ENCODE measurements at regions not wholly inside any gene's neighbourhood (a gene's known extent, or its start where the extent isn't known, plus 50 kb on each side); places are given as distances from the start of the nearest gene placed in this dataset.

DNA sequence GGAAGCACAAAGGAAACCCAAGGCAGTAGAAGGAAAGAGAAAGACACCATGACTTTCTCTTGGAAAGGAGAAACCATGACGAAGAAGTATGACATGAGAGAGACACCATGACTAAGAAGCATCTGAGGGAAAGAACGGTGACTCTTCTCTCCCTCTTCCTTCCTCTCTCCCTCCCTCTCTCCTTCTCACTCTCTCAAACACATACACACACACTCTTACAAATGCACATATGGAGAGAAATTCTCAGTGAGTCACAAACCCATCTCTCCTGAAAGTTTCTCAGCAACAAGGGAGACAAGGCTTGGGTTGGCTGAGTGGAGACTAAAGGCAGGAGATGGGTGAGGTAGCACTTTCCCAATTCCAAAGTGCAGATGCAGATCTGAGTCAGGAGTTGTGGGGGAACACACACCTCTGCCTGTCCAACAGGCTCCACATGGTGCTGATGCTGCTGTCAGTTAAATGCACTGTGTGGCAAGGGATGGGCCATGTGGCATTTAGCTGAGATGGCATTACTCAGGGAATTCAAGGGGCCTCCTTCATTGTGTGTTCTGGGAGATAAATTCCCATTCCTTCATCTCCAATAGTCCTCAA is 336.7 kb upstream of the C16orf82 start:
- DNase-seq = no peak

GRCh38 chr16:26731729-26732128 is 335.0 kb upstream of the C16orf82 start:
- no peak for DNase-seq

DNA sequence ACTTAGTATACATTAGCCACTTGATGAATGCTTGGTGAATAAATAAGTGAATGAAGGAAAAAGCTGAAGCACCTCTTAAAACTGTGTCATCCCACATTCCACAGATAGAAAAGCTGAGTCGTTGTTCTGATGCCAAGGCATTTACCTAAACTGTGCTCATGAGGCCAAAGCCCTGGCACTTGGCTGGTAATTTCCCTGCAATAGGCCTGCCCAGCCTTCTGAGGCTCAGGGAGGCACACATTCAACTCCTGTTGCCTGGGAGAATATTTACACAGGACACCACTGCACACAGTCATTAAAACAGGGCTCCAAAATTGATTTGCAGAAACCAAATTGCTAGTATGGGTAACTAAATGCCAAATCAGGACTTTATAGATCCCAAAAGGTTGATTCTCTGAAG is 333.0 kb upstream of the C16orf82 start:
- DNase-seq = no peak

DNA sequence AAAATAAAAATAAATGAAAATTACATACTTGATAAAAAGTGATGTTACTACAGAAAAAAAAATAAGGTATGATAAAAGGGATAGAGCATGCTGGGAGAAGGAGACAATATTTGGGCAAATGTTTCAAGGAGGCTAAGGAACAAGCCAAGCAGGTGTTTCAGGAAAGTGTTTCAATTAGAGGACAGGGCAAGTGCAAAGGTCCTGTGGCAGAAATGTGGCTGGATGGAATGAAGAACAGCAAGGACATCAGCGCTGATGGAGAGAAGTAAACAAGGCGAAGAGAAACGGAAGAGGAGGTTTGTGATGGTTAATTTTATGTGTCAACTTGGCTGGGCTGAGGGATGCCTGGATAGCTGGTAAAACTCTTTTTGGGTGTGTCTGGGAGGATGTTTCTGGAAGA is 331.2 kb upstream of the C16orf82 start:
- no peak for DNase-seq

- DNase-seq = no peak
Observed at GRCh38 chr16:26736084-26736483, 330.6 kb upstream of the C16orf82 start.

DNA sequence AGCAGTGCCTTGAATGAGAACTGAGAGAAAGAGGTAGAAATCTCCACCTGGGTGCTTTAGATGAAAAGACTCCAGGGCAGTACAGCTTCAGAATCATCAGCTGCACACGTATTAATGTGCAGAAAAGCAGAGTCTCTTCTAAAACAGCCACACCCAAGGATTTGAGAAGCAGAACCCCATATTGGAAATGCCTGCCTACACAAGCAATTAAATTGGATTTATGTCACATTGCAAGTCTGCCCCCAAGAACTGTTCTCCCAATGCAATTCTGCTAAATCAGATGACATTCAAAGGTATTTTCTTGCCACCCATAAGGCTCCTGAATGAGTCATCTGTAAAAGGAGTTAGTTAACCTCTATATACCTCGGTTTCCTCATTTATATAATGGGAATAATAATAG is 326.0 kb upstream of the C16orf82 start:
- DNase-seq = no peak

GRCh38 chr16:26742040-26742439 is 324.7 kb upstream of the C16orf82 start:
- DNase-seq = no peak

DNA sequence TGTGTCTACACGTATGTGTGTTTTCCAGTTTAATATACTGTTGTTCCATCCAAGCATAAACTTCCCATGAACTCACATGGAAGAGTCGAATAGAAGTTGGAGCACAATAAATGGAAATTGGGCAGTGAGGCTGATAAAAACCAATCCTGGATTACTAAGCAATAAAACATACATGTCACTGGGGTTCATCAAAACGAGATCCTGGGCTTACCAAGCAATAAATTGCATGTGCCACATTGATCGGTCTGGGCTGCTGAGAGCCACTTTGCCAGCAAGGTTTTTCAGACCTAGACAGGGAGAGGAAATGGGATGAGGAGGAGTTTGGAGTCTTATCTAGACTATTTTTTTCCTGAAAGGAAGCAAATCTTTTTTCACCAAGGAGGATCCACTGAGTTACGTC is 322.3 kb upstream of the C16orf82 start:
- no peak for DNase-seq

- DNase-seq = no peak
Observed at GRCh38 chr16:26747760-26748159, 319.0 kb upstream of the C16orf82 start.

- no peak for DNase-seq
Observed at GRCh38 chr16:26749072-26749471, 317.7 kb upstream of the C16orf82 start.

GRCh38 chr16:26752166-26752565 is 314.6 kb upstream of the C16orf82 start:
- DNase-seq = no peak

DNA sequence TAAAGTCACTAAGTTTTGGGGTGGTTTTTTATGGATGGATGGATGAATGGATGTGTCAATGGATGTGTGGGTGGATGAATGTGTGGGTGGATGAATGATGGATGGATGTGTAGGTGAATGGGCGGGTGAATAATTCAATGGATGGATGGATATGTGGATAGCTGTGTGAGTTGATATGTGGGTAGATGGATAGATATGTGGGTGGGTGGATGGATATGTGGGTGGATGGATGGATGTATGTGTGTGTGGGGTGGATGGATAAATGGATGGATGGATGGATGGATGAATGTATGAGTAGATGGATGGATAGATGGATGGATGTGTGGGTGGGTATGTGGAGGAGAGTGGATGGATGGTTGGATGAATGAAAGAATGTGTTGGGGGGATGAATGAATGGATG is 310.1 kb upstream of the C16orf82 start:
- no peak for DNase-seq

GRCh38 chr16:26762594-26762993 is 304.1 kb upstream of the C16orf82 start:
- no peak for DNase-seq

GRCh38 chr16:26765087-26765486 is 301.6 kb upstream of the C16orf82 start:
- no peak for DNase-seq

- no peak for DNase-seq
Observed at GRCh38 chr16:26768385-26769010, 298.2 kb upstream of the C16orf82 start.

GRCh38 chr16:26770547-26770946 is 296.2 kb upstream of the C16orf82 start:
- DNase-seq = no peak

DNA sequence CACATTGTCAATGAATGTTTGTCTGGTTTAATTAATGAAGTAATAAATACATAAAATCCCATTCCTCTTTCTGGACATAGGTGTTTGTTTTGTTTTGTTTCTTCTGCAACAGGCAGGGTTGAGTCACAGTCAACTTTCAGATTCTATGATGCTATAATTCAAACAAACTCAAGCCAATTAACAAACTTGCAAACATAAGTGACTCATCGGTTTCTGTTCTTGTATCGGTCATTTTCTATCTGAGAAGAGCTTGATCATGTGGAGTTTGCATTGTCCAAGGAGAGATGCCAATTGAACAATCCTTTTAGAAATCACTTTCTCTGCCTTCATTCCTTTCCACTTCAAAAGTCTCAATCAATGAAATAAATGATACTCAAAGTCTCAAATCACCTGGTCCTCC is 294.2 kb upstream of the C16orf82 start:
- no peak for DNase-seq

DNA sequence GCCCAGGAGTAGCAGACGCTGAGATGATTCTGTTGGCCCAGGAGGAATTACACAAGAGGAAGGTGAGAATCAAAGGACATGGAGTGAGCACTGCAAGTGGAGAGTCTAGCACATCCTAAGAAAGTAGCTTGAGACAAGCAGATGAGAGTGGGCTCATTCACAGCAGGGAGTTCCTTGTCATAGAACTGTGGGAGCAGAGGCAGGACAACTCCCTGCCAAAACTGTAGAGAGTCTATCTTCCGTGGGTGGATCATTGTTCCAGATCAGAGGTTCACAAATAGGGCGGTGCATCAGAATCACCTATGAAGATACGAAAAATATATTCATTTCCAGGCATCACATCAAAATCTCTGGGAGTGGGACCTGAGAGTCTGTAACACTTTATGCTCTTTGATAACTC is 288.9 kb upstream of the C16orf82 start:
- no peak for DNase-seq

DNA sequence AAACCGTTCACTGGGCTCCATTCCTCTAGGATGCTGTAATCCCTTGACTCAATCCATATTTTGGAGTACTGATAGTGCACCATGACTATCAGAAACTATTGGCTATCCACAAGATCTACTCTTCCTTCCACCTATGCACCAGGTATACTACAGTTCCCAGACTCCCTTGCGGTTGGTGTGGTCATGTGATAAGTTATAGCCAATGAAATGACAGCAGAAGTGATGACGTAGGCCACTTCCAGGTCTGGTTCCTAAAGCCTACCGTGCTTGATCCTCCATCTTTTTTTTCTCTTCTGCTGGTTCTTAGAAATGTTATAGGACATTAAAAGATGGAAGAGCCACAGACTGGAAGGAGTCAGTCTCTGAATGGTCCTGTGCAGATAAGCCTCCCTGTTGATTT is 278.8 kb upstream of the C16orf82 start:
- DNase-seq = no peak

- no peak for DNase-seq
Observed at GRCh38 chr16:26791169-26791568, 275.6 kb upstream of the C16orf82 start.

DNA sequence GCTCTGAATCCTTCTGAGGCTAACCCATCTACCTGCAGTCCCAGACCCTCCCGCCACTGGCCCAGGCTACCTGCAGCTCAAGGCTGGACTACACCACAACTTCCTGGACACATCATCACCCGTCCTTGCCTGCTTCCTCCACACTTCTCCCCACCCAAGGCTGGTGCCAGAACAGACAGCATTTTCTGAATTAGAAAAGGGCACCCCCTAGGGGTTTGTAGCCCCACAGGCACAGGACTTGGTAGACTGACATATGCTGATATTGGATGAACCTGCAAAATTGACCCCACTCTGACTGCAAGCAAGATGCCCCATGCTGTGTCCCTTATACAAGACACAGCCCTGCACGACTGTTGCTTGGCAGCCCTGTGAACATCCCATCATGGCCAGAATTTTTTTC is 271.5 kb upstream of the C16orf82 start:
- no peak for DNase-seq

- DNase-seq = no peak
Observed at GRCh38 chr16:26801628-26802027, 265.1 kb upstream of the C16orf82 start.

DNA sequence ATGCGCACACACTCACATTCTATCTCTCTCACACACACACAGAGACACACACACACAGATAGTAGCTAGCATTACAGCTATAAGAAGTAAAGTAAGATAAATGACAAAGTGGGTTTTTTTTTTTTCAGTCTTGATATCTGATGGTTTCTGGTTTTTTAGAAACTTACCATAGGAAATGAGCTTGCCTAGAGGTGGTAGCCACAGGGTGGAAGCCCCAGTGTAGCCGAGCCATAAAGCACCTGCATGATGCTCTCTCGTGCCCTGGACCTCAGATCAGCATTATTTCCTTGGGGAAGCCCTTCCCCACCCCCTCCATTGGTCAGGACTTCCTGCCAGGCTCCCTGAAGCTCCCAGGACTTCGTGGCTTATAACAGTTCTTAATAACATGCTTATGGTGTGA is 264.3 kb upstream of the C16orf82 start:
- no peak for DNase-seq

GRCh38 chr16:26802965-26803364 is 263.8 kb upstream of the C16orf82 start:
- DNase-seq = no peak

GRCh38 chr16:26806657-26807056 is 260.1 kb upstream of the C16orf82 start:
- no peak for DNase-seq
